ENCODE measurements at regions not wholly inside any gene's neighbourhood (a gene's known extent, or its start where the extent isn't known, plus 50 kb on each side); places are given as distances from the start of the nearest gene placed in this dataset.
A peak's percentile ranks its signal among the peaks of the same experiment; 100 is the strongest.

DNA sequence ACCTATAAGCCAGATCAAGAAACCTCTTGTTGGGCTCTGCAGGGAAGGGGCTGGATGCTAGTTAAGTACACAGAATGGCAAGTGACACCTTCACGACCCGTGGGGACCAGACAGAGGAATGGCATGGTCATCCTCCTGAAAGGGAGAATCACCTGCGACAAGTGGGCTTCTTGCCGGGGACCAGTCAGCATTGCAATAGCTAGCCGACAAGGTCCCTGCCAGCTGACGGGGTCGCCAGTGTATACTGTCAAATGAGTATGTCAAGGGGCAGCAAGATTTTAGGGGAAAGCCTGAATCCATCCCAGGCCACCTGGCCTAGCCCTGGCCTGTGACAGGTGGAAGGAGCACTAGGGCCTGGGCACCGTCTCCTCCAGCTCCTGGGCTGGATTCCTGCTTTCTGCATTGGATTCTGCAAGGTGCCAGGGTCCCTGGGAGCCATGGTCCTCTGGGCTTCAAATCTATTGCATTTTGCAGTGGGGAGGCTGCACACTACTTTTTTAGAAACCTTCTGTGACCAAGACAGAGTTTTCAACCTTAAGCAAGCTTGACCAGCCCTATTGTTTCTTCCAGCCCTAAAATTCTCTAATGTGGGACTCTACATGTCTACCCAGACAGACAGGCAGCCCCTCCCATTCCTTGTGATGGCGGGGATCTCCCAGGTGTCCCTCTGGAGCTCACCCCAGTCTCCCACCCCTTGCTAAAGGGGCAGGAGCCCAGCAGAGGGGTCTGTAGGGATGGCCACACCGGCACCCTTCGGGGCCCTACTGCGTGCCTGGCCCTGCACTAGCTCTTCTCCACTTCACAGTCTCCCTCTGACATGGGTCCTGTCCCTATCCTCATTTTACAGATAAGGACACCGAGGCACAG lies 178.5 kb downstream of the GLI2 start:
- Mint-ChIP-seq H3K9me3 (ENCODE audit: unreplicated experiment) (no peaks in the 10 kb centered on the region), H3K4me3 (ENCODE audit: unreplicated experiment) (no peak overlapping the region), H3K27ac (ENCODE audit: unreplicated experiment) (peak overlapping the region; percentile 6), H3K4me1 (ENCODE audit: low read depth, unreplicated experiment) (peaks cover 27% of the 10 kb centered on the region), H3K27me3 (ENCODE audit: insufficient read depth, unreplicated experiment) (no peaks in the 10 kb centered on the region), H3K36me3 (ENCODE audit: insufficient read depth, unreplicated experiment) (no peaks in the 10 kb centered on the region)
- BruUV-seq (replicated peaks), result no TSS peak
- Histone ChIP-seq H3K27me3 (replicated peaks; ENCODE audit: control insufficient read depth, insufficient read depth, low read length) (no peaks in the 10 kb centered on the region), H3K36me3 (ENCODE audit: control insufficient read depth, insufficient read depth, low read length) (no peaks in the 10 kb centered on the region), H3K4me3 (ENCODE audit: low read depth, low read length) (no peak overlapping the region), H3K4me1 (peaks cover 39% of the 10 kb centered on the region), H3K9me3 (no peaks in the 10 kb centered on the region)
- no peak for DNase-seq
- ChIA-PET POLR2A (interaction anchor here (0.6 kb wide), 1 partner anchor 56 kb away, joined by 3 read pairs; no protein-coding TSS in a partner anchor), CTCF (no interaction called here)
- intact Hi-C loops (cut with micrococcal nuclease; ENCODE audit: unreplicated experiment), result no loop called here
- TF ChIP-seq, protein P1, sequence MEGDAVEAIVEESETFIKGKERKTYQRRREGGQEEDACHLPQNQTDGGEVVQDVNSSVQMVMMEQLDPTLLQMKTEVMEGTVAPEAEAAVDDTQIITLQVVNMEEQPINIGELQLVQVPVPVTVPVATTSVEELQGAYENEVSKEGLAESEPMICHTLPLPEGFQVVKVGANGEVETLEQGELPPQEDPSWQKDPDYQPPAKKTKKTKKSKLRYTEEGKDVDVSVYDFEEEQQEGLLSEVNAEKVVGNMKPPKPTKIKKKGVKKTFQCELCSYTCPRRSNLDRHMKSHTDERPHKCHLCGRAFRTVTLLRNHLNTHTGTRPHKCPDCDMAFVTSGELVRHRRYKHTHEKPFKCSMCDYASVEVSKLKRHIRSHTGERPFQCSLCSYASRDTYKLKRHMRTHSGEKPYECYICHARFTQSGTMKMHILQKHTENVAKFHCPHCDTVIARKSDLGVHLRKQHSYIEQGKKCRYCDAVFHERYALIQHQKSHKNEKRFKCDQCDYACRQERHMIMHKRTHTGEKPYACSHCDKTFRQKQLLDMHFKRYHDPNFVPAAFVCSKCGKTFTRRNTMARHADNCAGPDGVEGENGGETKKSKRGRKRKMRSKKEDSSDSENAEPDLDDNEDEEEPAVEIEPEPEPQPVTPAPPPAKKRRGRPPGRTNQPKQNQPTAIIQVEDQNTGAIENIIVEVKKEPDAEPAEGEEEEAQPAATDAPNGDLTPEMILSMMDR (IDR thresholded peaks at IDR 0.05; ENCODE audit: insufficient read depth in 1 of 2, low read depth in 1 of 2, low read length in 1 of 2, severe bottlenecking in 1 of 2, unreplicated experiment in 1 of 2), result no peak

DNA sequence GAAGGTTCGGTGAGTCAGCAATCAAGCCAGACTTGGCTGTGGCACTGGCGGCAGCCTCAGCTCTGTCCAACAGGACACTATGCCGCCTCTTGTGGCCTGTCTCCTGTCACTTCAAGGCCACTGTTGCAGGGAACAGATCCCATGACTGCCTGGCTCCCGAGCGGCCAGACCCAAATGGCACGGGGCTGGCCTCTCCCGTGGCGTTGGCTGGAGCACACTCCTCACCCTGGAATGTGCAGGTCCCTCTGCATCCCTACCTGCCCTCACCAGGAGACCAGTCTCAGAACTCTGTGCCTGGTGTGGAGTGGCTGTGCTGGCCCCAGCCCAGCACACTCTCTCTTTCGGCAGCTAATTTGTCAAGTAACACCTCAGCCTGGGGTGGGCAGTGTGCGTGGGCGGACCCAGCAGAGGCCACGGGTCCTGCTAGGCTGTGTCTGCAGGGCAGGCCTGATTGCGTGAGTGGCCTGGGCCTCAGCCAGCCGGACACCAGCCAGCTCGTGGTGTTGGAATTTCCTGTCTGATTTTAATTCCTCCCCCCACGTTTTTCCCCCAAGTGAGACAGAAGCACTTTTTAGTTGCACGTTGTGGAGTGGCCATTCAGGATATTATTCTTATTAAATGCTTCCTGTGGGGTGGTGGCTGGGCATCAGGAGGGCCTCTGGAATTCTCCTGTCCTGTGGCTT lies 179.3 kb downstream of the GLI2 start:
- no peak overlapping the region for H3K4me3 ChIP-seq (ENCODE audit: low read depth, low read length)
- H3K9me3 ChIP-seq, result no peaks in the 10 kb centered on the region
- Mint-ChIP-seq H3K27me3 (ENCODE audit: insufficient read depth, unreplicated experiment) (no peaks in the 10 kb centered on the region), H3K9me3 (ENCODE audit: unreplicated experiment) (no peaks in the 10 kb centered on the region), H3K27ac (ENCODE audit: unreplicated experiment) (peak overlapping the region; percentile 6), H3K36me3 (ENCODE audit: insufficient read depth, unreplicated experiment) (no peaks in the 10 kb centered on the region), H3K4me1 (ENCODE audit: low read depth, unreplicated experiment) (peaks cover 27% of the 10 kb centered on the region), H3K4me3 (ENCODE audit: unreplicated experiment) (no peak overlapping the region)
- TF ChIP-seq, protein P1 (IDR thresholded peaks at IDR 0.05; ENCODE audit: insufficient read depth in 1 of 2, low read depth in 1 of 2, low read length in 1 of 2, severe bottlenecking in 1 of 2, unreplicated experiment in 1 of 2), result no peak
- peaks cover 39% of the 10 kb centered on the region for H3K4me1 ChIP-seq
- H3K36me3 ChIP-seq (ENCODE audit: control insufficient read depth, insufficient read depth, low read length), result no peaks in the 10 kb centered on the region
- no peaks in the 10 kb centered on the region for H3K27me3 ChIP-seq (replicated peaks; ENCODE audit: control insufficient read depth, insufficient read depth, low read length)
- intact Hi-C loops (cut with micrococcal nuclease; ENCODE audit: unreplicated experiment), result no loop called here
- no TSS peak for BruUV-seq (replicated peaks)
- ChIA-PET POLR2A (interaction anchor here (0.6 kb wide), 1 partner anchor 55 kb away, joined by 3 read pairs; no protein-coding TSS in a partner anchor), CTCF (no interaction called here)
- no peak for DNase-seq

DNA sequence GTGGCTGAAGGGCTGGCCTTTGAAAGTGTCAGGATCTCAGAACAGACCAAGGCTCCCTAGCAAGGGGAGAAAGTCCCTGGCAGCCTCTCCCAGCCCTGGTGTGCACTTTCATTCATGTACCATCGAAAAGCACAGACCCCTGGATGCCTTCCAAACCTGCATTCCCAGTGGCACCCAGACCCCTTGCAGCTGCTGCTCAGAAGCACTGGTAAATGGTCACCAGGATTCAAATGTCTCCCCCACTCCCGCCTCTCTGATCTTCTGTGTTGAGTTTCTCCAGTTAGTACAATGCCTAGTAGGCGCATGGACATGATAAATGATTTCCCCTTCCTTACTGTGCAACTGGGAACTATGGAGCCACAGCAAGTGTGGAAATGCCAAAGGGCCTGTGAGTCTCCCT lies 180.0 kb downstream of the GLI2 start:
- peaks cover 27% of the 10 kb centered on the region for H3K4me1 Mint-ChIP-seq (ENCODE audit: low read depth, unreplicated experiment)
- no peaks in the 10 kb centered on the region for H3K9me3 ChIP-seq
- no peaks in the 10 kb centered on the region for H3K36me3 Mint-ChIP-seq (ENCODE audit: insufficient read depth, unreplicated experiment)
- H3K27me3 ChIP-seq (replicated peaks; ENCODE audit: control insufficient read depth, insufficient read depth, low read length), result no peaks in the 10 kb centered on the region
- H3K27ac Mint-ChIP-seq (ENCODE audit: unreplicated experiment), result peak overlapping the region; percentile 6
- no peaks in the 10 kb centered on the region for H3K9me3 Mint-ChIP-seq (ENCODE audit: unreplicated experiment)
- H3K4me1 ChIP-seq, result peaks cover 38% of the 10 kb centered on the region
- H3K36me3 ChIP-seq (ENCODE audit: control insufficient read depth, insufficient read depth, low read length), result no peaks in the 10 kb centered on the region
- BruUV-seq (replicated peaks), result no TSS peak
- DNase-seq, result no peak
- no peaks in the 10 kb centered on the region for H3K27me3 Mint-ChIP-seq (ENCODE audit: insufficient read depth, unreplicated experiment)
- intact Hi-C loops (cut with micrococcal nuclease; ENCODE audit: unreplicated experiment), result no loop called here
- POLR2A ChIA-PET, result no interaction called here
- TF ChIP-seq, protein P1 (IDR thresholded peaks at IDR 0.05; ENCODE audit: insufficient read depth in 1 of 2, low read depth in 1 of 2, low read length in 1 of 2, severe bottlenecking in 1 of 2, unreplicated experiment in 1 of 2), result no peak
- no peak overlapping the region for H3K4me3 ChIP-seq (ENCODE audit: low read depth, low read length)
- H3K4me3 Mint-ChIP-seq (ENCODE audit: unreplicated experiment), result no peak overlapping the region
- CTCF ChIA-PET, result no interaction called here

Measured in Caco-2 (cell line).